ENCODE measurements at regions not wholly inside any gene's neighbourhood (a gene's known extent, or its start where the extent isn't known, plus 50 kb on each side); places are given as distances from the start of the nearest gene placed in this dataset.

DNA sequence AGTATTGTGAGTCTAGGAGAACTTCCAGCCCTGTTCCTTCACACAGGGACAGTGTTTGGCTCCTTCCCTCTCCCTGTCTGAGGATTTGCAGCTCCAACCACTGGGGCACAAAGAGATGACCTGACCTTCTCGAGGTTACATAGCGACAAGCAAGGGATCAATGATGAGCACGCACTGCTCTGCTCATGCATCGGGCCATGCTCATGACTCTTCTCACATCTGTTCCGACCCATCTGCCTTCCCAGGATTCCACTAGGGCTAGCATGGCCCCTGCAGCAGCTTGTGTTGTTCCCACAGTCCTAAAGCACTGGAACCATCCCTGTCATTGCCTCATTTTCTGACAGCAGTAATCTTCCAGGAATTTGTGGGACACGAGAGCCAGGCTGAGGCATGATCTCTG lies 78.8 kb upstream of the ARHGAP28 start:
- DNase-seq (ENCODE audit: low spot score): no peak

DNA sequence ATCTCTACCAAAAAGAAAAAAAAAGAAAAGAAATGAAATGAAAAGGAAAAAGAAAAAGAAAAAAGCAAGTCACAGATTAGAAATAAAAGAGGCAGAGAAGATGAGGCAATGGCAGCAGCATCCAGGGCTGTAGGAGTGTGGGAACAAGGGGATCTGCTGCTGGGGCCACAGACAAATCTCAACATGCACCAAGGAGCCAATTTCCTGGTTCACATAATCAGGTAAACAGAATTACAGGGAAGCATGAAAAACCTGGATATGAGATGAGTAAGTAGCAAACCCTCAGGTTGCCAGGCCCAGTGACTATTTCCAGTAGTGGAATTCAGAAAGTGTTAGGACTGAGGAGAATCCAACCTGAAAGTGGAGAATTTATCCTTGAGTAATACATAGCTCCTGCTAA lies 77.4 kb upstream of the ARHGAP28 start:
- no peak for DNase-seq (ENCODE audit: low spot score)

DNA sequence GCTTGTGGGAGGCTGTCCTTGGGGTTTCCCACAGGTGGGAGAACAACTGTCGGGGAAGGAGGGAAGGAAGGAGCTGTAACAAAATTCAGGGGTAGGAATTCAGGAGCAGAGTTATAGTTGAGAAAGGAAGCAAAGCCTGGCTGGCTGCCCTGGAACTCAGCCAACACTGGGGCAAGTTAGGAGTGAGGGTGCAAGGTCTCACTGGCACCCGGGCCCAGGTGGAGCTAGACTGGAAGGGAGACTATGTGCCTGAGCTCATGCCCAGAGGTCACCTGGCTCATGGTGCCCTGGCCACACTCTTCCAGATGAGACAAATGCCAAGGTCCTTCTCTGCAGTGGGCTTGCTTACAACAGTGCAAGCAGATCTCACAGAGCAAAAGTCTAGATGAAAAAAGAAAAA lies 75.6 kb upstream of the ARHGAP28 start:
- no peak for DNase-seq (ENCODE audit: low spot score)

DNA sequence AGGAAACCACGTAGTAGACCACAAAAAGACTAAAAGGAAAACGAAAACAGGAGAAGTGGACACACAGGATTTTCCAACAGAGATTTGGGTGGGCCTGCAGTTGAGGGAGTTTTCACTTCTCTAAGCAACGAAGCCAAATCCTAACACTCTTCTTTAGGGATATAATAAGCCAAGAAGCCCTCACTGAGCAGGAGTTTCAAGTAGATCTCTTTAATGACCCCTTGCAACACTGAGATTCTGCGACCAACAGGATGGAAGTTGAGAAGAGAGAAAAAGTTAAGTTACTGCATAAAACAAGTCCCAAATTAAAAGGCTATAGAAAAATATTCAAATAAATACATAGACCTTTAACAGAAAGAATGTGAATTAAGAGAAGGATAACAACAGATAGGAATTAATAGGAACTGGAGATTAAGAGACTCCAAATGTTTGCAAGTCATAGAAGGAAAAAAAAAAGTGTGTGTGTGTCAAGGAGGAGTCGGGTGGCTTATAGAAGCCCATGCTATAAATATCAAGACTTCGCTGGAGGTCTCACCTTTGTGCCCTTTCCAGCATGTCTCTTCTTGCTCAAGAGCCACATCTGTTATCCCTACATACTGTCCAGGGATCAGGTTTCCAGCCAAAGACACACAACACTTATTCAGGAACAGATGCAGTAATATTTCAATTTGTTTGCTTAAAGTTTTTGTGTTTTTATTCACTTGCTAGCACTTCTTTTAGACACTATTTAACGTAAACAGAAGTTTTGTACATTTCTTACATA lies 69.4 kb upstream of the ARHGAP28 start:
- no peak for DNase-seq (ENCODE audit: low spot score)

DNA sequence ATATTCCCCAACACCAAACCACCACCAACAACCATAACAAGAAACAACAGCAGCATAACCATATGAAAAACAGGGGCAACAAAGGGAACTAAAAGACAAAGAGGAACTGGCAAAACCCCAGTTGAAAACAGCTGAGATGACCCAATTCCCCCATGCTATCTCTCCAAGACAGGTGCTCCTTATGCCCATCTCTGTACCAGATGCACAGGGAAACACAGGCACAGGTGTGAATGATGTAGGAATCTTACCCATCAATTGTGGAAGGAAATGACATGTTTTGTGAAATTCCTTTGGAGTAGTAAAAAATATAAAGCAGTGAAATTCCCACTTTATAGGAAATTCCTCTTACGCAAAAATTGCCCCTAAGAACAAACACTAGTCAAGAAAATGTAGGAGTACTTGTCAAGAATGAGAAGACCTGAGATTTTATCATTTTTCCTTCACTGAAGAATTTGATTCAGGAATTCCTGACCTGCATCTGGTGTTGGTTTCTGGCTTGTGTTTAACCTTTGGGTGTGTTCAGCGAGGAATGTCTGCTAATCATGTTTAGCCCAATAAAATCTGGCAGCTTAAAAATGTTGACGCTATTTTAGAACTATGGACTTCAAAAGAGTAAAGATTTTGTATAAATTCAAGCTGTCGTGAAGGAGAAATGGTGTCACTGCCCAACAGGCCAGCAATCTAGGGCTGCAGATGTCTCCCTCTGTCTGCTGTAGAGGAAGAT lies 67.7 kb upstream of the ARHGAP28 start:
- no peak for DNase-seq (ENCODE audit: low spot score)

DNA sequence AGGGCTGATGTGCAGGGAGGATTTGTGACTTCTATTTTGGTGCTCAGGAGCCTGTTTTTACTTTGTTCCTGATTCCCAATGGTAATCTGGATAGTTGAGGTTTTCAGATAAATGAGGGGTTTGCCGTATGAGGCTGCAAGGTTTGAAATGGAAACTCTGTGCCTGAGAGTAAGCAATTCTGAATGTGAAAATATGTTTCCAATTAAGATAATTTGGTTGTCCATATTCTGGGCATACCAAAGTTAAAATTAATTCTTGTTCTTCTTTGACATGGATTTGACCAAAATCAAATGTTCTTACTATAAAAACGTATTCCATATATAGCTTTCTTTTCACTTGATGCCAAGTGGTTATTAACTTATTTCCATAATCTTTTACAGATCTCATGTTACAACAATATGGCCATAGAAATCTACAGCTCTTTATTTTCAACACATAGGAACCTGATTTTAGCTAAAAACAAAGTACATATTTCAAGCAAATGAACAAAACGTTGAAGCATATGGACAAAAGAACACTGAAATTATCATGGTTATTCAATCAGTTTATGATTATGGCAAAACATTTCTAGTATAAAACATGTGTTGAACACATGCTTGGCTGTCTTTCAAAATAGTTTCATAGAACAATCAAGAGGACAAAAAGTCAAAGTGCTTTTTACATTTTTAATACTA lies 63.4 kb upstream of the ARHGAP28 start:
- DNase-seq (ENCODE audit: low spot score): no peak

DNA sequence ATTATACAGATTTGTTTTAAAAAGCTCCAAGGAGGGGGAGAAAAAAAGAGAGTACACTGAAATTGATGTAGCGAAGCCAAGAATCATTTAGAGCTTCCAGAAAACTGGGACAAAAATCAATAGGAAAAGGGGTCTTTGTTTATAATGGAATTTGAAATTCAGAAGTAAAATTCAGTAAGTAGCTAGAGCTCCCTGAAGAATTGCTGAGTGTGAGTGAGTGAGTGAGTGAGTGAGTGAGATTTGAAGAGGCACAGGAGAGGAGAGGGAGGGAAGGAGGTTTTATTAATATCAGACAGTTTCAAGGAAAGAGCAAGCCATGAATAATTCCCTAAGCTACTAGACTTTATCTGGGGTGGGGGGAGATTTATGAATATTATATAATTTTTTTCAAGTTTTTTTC lies 60.7 kb upstream of the ARHGAP28 start:
- DNase-seq (ENCODE audit: low spot score): no peak

DNA sequence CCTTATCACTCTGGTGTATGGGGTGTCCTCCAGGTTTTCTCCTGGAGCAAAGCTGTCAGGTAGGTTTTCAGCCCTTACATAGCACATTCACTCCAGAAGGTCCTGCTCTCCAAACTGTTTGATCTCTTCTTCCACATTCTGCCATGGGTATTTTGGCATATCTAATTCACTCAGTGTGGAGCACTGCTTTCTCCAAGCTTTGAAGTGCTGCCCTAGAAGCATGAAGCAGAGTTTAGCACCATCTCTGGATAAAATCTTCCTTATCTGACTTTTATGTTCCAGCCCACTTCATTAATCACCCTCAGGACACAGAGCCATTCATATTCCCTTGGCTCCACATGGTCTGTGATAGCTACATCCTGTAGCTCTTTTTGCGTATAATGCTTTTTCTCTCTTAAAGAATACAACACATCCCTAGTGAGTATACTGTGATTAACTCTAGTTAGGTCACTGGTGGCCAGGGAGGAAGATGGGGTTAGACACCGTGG lies 56.7 kb upstream of the ARHGAP28 start:
- no peak for DNase-seq (ENCODE audit: low spot score)

DNA sequence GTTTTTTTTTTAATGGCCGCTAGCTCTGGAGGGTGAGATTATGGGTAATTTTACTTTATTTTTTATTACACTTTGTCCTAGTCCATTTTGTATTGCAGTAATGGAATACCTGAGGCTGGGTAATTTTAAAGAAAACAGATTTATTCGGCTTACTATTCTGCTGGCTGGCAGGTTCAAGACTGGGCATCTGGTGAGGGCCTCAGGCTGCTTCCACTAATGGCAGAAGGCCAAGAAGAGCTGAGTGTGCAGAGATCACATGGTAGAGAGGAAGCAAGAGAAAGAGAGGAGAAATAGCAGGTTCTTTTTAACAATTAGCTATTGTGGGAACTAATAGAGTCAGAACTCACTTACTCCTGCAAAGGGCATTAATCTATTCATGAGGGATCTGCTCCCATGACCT lies 52.4 kb upstream of the ARHGAP28 start:
- no peak for DNase-seq (ENCODE audit: low spot score)

DNA sequence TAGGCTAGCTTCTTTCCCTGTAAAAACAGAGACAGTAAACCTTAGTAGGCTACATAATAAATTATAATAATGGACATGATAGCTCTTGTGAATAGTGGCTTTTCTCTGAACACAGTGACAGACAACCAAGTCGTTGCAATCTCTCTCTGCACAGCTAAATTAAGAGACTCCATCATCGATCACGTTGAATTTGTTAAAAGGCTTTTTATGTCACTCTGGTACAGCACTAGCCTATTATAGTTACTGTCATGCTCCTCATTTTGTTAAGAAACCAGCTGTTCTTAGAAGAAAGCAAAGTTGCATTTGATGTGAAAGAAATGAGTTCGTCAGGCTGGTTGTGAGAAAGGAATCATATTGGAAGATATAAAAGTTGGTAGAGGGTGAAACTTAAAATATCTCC lies 50.3 kb upstream of the ARHGAP28 start:
- no peak for DNase-seq (ENCODE audit: low spot score)
